ENCODE measurements at regions not wholly inside any gene's neighbourhood (a gene's known extent, or its start where the extent isn't known, plus 50 kb on each side); places are given as distances from the start of the nearest gene placed in this dataset.
"Not testable (repeated sequence)": the region's sequence is repeated elsewhere in the genome, so short reads cannot be mapped to it uniquely, and the experiment has no call there.

DNA sequence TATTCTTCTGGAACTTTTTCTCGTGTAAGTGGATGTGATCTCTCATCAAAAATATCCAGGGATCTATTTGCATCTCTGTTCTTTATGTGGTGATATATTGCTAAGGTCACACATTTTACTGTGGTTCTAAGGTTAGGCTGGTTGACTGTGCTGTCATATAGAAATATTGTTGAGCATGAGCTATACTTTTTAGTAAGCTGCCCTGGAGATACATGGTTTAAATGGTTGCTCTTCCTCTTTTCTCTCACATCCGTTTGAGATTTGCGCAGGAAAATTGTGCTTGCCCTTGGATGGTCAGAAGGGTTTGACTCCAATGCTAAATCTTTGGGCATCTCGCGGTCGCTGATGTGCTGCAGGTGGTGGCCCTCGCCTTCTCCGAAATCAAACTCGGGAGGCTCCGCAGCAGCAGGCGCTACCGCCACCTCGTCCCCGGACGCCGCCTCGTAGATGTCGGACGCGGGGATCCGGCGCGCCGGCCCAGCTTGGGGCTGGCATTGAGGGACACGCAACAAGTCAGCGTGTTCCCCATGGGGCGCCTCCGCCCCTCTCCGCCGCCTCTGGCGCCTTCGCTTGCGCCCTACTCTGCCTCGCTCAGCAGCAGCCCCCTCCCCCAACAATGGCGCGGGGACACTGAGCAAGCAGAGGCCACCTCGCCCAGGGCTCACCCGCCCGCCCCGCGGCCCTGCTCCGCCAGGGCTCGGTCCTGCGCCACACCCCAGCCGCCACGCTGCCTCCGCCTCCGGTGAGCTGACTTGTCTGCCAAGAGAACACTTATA is 154.5 kb downstream of the MSN start:
- peak; percentile 53 for DNase-seq

GRCh38 chrX:65819983-65820382 is 152.5 kb downstream of the MSN start:
- DNase-seq: not testable (repeated sequence)

GRCh38 chrX:65813245-65813644 is 145.8 kb downstream of the MSN start:
- DNase-seq: no peak

DNA sequence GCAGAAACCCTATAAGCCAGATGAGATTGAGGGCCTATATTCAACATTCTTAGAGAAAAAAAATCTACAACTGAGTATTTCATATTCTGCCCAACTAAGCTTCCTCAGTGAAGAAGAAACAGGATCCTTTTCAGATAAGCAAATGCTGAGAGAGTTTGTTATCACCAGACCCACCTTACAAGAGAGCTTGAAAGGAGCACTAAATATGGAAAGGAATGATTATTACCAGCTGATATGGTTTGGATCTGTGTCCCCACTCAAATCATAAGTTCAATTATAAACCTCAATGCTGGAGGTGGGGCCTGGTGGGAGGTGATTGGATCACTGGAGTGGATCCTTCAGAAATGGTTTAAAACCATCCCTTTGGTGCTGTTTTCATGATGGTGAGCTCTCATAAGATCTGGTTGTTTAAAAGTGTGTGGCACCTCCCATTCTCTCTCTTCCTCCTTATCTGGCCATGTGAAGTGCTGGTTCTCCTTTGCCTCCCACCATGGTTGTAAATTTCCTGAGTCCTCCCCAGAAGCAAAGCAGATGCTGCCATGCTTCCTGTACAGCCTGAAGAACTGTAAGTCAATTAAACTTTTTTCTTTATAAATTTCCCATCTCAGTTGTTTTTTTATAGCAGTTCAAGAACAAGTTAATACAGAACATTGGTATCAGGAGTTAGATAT is 144.2 kb downstream of the MSN start:
- no peak for DNase-seq

Measured in activated CD4-positive, alpha-beta T cell treated with anti-CD3 and anti-CD28 coated beads for 48 hours (primary cell).